ENCODE measurements at regions not wholly inside any gene's neighbourhood (a gene's known extent, or its start where the extent isn't known, plus 50 kb on each side); places are given as distances from the start of the nearest gene placed in this dataset.
A peak's percentile ranks its signal among the peaks of the same experiment; 100 is the strongest.

- TF ChIP-seq TCF12 (IDR thresholded peaks at IDR 0.05; ENCODE audit: low read depth) (no peak), TEAD4 (IDR thresholded peaks at IDR 0.05) (no peak), ZBTB7A (IDR thresholded peaks at IDR 0.05; ENCODE audit: low read depth) (no peak), YY1 (IDR thresholded peaks at IDR 0.05; ENCODE audit: low read depth) (no peak), CREB1 (IDR thresholded peaks at IDR 0.05; ENCODE audit: low read depth) (no peak), RAD21 (IDR thresholded peaks at IDR 0.05; ENCODE audit: low read depth) (no peak)
Measured at GRCh38 chr4:26151615-26152014, 169.2 kb upstream of the RBPJ start.

- TF ChIP-seq TCF12 (IDR thresholded peaks at IDR 0.05; ENCODE audit: low read depth) (no peak), TEAD4 (IDR thresholded peaks at IDR 0.05) (no peak), EP300 (IDR thresholded peaks at IDR 0.05; ENCODE audit: borderline replicate concordance) (no peak), TAF1 (IDR thresholded peaks at IDR 0.05; ENCODE audit: low read depth) (no peak)
Measured at GRCh38 chr4:26152056-26152455, 168.8 kb upstream of the RBPJ start.

- TF ChIP-seq TAF1 (IDR thresholded peaks at IDR 0.05; ENCODE audit: low read depth), result no peak
- TF ChIP-seq RAD21 (IDR thresholded peaks at IDR 0.05; ENCODE audit: low read depth), result no peak
- no peak for TF ChIP-seq USF1 (IDR thresholded peaks at IDR 0.05)
- TF ChIP-seq FOXM1 (IDR thresholded peaks at IDR 0.05; ENCODE audit: borderline replicate concordance, low read depth), result no peak
- no peak for TF ChIP-seq EGR1 (IDR thresholded peaks at IDR 0.05)
- no peak for TF ChIP-seq TCF12 (IDR thresholded peaks at IDR 0.05; ENCODE audit: low read depth)
Measured at GRCh38 chr4:26157541-26157940, 163.3 kb upstream of the RBPJ start.

GRCh38 chr4:26160591-26160990, 160.2 kb upstream of the RBPJ start:
- no peak for TF ChIP-seq EP300 (IDR thresholded peaks at IDR 0.05; ENCODE audit: borderline replicate concordance)
- no peak for TF ChIP-seq REST (IDR thresholded peaks at IDR 0.05; ENCODE audit: low read depth)
- no peak for TF ChIP-seq TEAD4 (IDR thresholded peaks at IDR 0.05)
- no peak for TF ChIP-seq FOXM1 (IDR thresholded peaks at IDR 0.05; ENCODE audit: borderline replicate concordance, low read depth)
- TF ChIP-seq YY1 (IDR thresholded peaks at IDR 0.05; ENCODE audit: low read depth), result no peak

- TF ChIP-seq RAD21 (IDR thresholded peaks at IDR 0.05; ENCODE audit: low read depth) (peak; percentile 49), NFIC (IDR thresholded peaks at IDR 0.05) (no peak), FOXM1 (IDR thresholded peaks at IDR 0.05; ENCODE audit: borderline replicate concordance, low read depth) (no peak), EP300 (IDR thresholded peaks at IDR 0.05; ENCODE audit: borderline replicate concordance) (no peak)
Measured at GRCh38 chr4:26161030-26161824, 159.6 kb upstream of the RBPJ start.

- TF ChIP-seq CEBPB (IDR thresholded peaks at IDR 0.05) (no peak), TCF12 (IDR thresholded peaks at IDR 0.05; ENCODE audit: low read depth) (no peak), USF1 (IDR thresholded peaks at IDR 0.05) (no peak), CREB1 (IDR thresholded peaks at IDR 0.05; ENCODE audit: low read depth) (no peak), RAD21 (IDR thresholded peaks at IDR 0.05; ENCODE audit: low read depth) (no peak), EP300 (IDR thresholded peaks at IDR 0.05; ENCODE audit: borderline replicate concordance) (no peak), YY1 (IDR thresholded peaks at IDR 0.05; ENCODE audit: low read depth) (no peak), TEAD4 (IDR thresholded peaks at IDR 0.05) (no peak), NFIC (IDR thresholded peaks at IDR 0.05) (no peak)
Measured at GRCh38 chr4:26162101-26162500, 158.7 kb upstream of the RBPJ start.

- TF ChIP-seq REST (IDR thresholded peaks at IDR 0.05; ENCODE audit: low read depth) (no peak), YY1 (IDR thresholded peaks at IDR 0.05; ENCODE audit: low read depth) (no peak), EGR1 (IDR thresholded peaks at IDR 0.05) (no peak)
Measured at GRCh38 chr4:26163425-26164362, 157.1 kb upstream of the RBPJ start.
